MCF 10A (cell line): ENCODE measurements at regions not wholly inside any gene's neighbourhood (a gene's known extent, or its start where the extent isn't known, plus 50 kb on each side); places are given as distances from the start of the nearest gene placed in this dataset.

Experiments used
- BruUV-seq: library from RNA; stranded (reverse); fragments of 400-500 nt; replicated peaks from 2 replicates; lab custom pipeline; 2021; lab: Mats Ljungman, UMichigan
- CTCF ChIA-PET: fragments of 300-600 bp; sonication (Branson Sonifier 250); formaldehyde crosslinking; extraction: SDS; loops from one replicate; lab custom pipeline; 2021; ENCODE audit warnings: antibody characterized with exemption, inconsistent platforms; lab: Yijun Ruan, JAX
- POLR2A ChIA-PET: fragments of 300-600, 350-650 bp; sonication (Branson Sonifier 250); formaldehyde crosslinking; extraction: SDS; loops from one replicate; lab custom pipeline; 2020; ENCODE audit warnings: antibody characterized with exemption, inconsistent platforms; lab: Yijun Ruan, JAX
- DNase-seq: peaks from one replicate; pipeline ENCODE4 v3.0.0-alpha.2; 2018; ENCODE audit not compliant: unreplicated experiment
- H3K27ac Mint-ChIP-seq: one replicate; pipeline ENCODE4 v1.8.0; 2022; ENCODE audit warnings: mild to moderate bottlenecking, low read depth, mixed read lengths; ENCODE audit not compliant: unreplicated experiment
- H3K27me3 Mint-ChIP-seq: one replicate; pipeline ENCODE4 v1.8.0; 2022; ENCODE audit warnings: mixed read lengths; ENCODE audit not compliant: insufficient read depth, unreplicated experiment
- H3K36me3 Mint-ChIP-seq: one replicate; pipeline ENCODE4 v1.8.0; 2022; ENCODE audit warnings: mild to moderate bottlenecking, moderate library complexity, mixed read lengths; ENCODE audit not compliant: insufficient read depth, unreplicated experiment
- H3K4me1 Mint-ChIP-seq: one replicate; pipeline ENCODE4 v1.8.0; 2022; ENCODE audit warnings: mixed read lengths; ENCODE audit not compliant: insufficient read depth, unreplicated experiment
- H3K4me3 Mint-ChIP-seq: one replicate; pipeline ENCODE4 v1.8.0; 2022; ENCODE audit warnings: mild to moderate bottlenecking, moderate library complexity, mixed read lengths; ENCODE audit not compliant: unreplicated experiment
- H3K9me3 Mint-ChIP-seq: one replicate; pipeline ENCODE4 v1.8.0; 2022; ENCODE audit warnings: mixed read lengths; ENCODE audit not compliant: unreplicated experiment
- intact Hi-C: fragments of 100-400 bp; cut with micrococcal nuclease; formaldehyde crosslinking; loops from 2 replicates; pipeline ENCODE4 v1.14.1; 2022
- TF ChIP-seq, protein P1 (sequence below): fragments of 200-600 bp; IDR thresholded peaks from one replicate; pipeline ENCODE4 v1.8.0; 2022; ENCODE audit warnings: antibody characterized with exemption, mild to moderate bottlenecking; ENCODE audit not compliant: unreplicated experiment

DNA sequence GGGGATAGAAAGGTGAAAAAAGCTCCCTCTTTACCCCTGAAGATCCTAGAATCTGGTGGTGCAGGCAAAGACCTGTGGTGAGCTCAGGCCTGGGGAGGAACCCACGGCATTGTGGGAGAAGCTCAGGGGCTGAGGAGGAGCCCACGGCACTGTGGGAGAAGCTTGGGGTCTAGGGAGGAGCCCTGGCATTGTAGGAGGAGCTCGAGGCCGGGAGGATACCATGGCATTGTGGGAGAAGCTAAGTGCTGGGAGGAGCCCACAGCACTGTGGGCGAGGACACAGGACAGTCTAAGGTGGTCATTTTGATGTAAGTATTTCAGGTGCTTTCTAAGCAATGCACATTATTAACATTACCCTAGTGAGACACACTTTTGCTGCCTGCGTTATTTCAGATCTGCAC lies 179.7 kb downstream of the HSD17B3 start:
- ChIA-PET CTCF (interaction anchor here (0.6 kb wide), 1 partner anchor 32 kb away, joined by 4 read pairs; no protein-coding TSS in a partner anchor), POLR2A (no interaction called here)
- peaks cover 31% of the 10 kb centered on the region for H3K27me3 Mint-ChIP-seq
- TF ChIP-seq, protein P1, sequence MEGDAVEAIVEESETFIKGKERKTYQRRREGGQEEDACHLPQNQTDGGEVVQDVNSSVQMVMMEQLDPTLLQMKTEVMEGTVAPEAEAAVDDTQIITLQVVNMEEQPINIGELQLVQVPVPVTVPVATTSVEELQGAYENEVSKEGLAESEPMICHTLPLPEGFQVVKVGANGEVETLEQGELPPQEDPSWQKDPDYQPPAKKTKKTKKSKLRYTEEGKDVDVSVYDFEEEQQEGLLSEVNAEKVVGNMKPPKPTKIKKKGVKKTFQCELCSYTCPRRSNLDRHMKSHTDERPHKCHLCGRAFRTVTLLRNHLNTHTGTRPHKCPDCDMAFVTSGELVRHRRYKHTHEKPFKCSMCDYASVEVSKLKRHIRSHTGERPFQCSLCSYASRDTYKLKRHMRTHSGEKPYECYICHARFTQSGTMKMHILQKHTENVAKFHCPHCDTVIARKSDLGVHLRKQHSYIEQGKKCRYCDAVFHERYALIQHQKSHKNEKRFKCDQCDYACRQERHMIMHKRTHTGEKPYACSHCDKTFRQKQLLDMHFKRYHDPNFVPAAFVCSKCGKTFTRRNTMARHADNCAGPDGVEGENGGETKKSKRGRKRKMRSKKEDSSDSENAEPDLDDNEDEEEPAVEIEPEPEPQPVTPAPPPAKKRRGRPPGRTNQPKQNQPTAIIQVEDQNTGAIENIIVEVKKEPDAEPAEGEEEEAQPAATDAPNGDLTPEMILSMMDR: no peak
- peaks cover 5% of the 10 kb centered on the region for H3K4me1 Mint-ChIP-seq
- intact Hi-C loops: no loop called here
- H3K27ac Mint-ChIP-seq: no peak overlapping the region
- no peaks in the 10 kb centered on the region for H3K36me3 Mint-ChIP-seq
- no peaks in the 10 kb centered on the region for H3K9me3 Mint-ChIP-seq
- no TSS peak for BruUV-seq
- DNase-seq: no peak
- H3K4me3 Mint-ChIP-seq: no peak overlapping the region

DNA sequence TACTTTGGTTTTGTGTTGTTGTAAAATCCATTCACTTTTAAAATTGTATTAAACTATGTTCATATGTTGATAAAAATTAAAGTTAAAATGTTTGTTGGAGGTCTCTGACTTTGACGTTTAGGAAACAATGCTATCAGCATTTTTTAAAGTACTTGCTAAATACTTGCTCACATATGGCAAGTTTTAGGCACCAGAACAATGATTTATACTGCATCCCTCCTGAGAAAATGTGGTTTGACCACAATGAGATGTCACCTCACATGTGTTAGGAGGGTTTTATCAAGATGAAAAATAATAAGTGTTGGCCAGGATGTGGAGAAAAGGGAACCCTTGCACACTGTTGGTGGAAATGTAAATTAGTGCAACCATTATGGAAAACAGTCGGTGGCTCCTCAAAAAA lies 180.8 kb downstream of the HSD17B3 start:
- TF ChIP-seq, protein P1: no peak
- Mint-ChIP-seq H3K27ac (no peak overlapping the region), H3K4me3 (no peak overlapping the region), H3K36me3 (no peaks in the 10 kb centered on the region), H3K4me1 (peaks cover 5% of the 10 kb centered on the region), H3K27me3 (peaks cover 42% of the 10 kb centered on the region), H3K9me3 (no peaks in the 10 kb centered on the region)
- POLR2A ChIA-PET: no interaction called here
- DNase-seq: no peak
- CTCF ChIA-PET: no interaction called here
- intact Hi-C loops: no loop called here
- no TSS peak for BruUV-seq

DNA sequence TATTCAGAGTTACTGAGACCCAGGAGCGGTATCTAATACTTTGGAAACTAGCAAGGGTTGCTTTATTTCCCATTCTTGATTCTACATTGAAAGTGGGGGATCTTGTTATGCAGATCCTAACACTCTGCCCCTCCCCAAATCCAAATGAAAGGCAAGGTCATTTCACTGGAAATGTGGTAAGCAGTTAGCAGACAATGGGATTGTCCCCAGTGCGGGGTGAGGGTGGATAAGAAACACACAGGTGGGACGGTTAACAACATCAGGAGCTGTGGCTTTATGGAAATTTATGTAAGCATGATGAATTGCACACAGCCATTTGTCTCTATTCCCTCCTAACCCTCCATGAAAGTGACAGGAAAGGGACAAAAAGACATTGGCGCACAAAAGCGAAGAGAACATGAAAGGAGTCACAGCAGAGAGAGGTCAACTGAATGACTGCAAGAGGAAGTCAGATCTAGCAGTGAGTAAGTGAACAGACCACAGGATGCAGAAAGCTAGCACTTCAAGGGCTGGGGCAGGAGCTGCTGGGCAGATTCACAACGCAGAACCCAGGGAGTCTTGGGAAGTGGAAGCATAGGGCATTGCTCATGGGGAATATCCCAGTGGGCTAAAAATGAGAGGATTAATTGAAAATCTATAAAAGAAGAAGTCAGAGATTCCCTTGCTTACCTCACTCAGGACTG lies 184.4 kb downstream of the HSD17B3 start:
- H3K27ac Mint-ChIP-seq: no peak overlapping the region
- TF ChIP-seq, protein P1: no peak
- no TSS peak for BruUV-seq
- no peaks in the 10 kb centered on the region for H3K36me3 Mint-ChIP-seq
- intact Hi-C loops: no loop called here
- peaks cover 5% of the 10 kb centered on the region for H3K4me1 Mint-ChIP-seq
- no peak overlapping the region for H3K4me3 Mint-ChIP-seq
- CTCF ChIA-PET: no interaction called here
- no peak for DNase-seq
- H3K9me3 Mint-ChIP-seq: no peaks in the 10 kb centered on the region
- POLR2A ChIA-PET: no interaction called here
- peaks cover 51% of the 10 kb centered on the region for H3K27me3 Mint-ChIP-seq

DNA sequence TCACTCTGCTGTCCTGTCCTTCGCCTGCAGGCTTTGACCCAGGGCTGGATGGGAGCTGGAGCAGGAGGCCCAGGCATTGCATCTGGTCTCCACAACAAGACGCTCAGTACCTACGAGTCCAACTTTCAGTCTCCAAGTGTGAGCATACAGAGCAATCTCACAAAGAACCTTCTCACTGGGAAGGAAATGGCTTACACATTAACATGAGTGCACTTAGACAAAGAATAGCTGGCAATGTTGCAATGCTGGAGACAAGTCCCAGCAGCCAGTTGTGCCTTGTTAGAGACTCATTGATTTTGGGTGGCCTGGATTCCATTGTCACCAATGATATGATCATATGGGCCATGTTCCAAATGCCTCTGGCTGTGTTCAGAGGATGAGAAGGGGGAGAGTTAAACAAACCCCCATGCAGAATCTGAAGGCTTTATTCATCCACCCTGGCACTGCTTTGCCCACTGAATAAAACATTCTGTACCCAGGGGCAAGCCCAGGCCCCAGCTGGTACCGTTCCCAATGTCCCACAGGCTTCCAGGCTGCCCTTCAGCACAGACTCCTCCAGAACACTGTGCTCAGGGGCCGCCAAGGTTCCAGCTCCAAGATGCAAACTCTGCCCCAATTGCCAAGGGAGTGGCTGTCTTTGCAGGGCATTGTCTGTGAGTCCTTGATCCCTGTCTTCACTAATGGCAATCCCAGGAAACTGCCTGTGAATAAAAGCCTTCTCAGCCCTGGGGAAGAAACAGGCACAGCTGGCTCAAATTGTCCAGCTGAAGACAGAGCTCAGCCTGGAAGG lies 185.5 kb downstream of the HSD17B3 start:
- Mint-ChIP-seq H3K27me3 (peaks cover 52% of the 10 kb centered on the region), H3K36me3 (no peaks in the 10 kb centered on the region), H3K4me1 (no peaks in the 10 kb centered on the region), H3K4me3 (no peak overlapping the region), H3K9me3 (no peaks in the 10 kb centered on the region), H3K27ac (no peak overlapping the region)
- ChIA-PET CTCF (no interaction called here), POLR2A (no interaction called here)
- no TSS peak for BruUV-seq
- TF ChIP-seq, protein P1: no peak
- intact Hi-C loops: no loop called here
- no peak for DNase-seq
